H9 (cell line): ENCODE measurements at regions not wholly inside any gene's neighbourhood (a gene's known extent, or its start where the extent isn't known, plus 50 kb on each side); places are given as distances from the start of the nearest gene placed in this dataset.

ENCODE experiments used
- DNase-seq: peaks from one replicate; pipeline ENCODE4 v3.0.0-alpha.2; 2017
- H2AFZ ChIP-seq: one replicate; pipeline ENCODE4 v1.6.1; 2013; ENCODE audit warnings: mild to moderate bottlenecking, low read length, control low read depth, moderate library complexity
- H2AK5ac ChIP-seq: 2 replicates; pipeline ENCODE4 v1.6.1; 2013; ENCODE audit warnings: low read length, control low read depth, mixed read lengths; ENCODE audit not compliant: insufficient read length
- H2BK120ac ChIP-seq: one replicate; pipeline ENCODE4 v1.6.1; 2013; ENCODE audit warnings: low read depth, mild to moderate bottlenecking, low read length, control low read depth, inconsistent platforms; ENCODE audit not compliant: poor library complexity, severe bottlenecking
- H2BK12ac ChIP-seq: 2 replicates; pipeline ENCODE4 v1.6.1; 2013; ENCODE audit warnings: low read length, control low read depth, mixed read lengths, low read depth; ENCODE audit not compliant: insufficient read length
- H2BK15ac ChIP-seq: 2 replicates; pipeline ENCODE4 v1.6.1; 2013; ENCODE audit warnings: low read depth, low read length, control low read depth
- H2BK20ac ChIP-seq: one replicate; pipeline ENCODE4 v1.6.1; 2013; ENCODE audit warnings: low read depth, mild to moderate bottlenecking, low read length, control low read depth, inconsistent platforms; ENCODE audit not compliant: poor library complexity, severe bottlenecking
- H2BK5ac ChIP-seq: 2 replicates; pipeline ENCODE4 v1.6.1; 2013; ENCODE audit warnings: low read length, control low read depth, mixed read lengths; ENCODE audit not compliant: insufficient read length
- H3K14ac ChIP-seq: 2 replicates; pipeline ENCODE4 v1.6.1; 2013; ENCODE audit warnings: low read length, control low read depth; ENCODE audit not compliant: insufficient read depth
- H3K18ac ChIP-seq: 2 replicates; pipeline ENCODE4 v1.6.1; 2013; ENCODE audit warnings: low read depth, mild to moderate bottlenecking, mixed read lengths, low read length, control low read depth; ENCODE audit not compliant: insufficient read length
- H3K23ac ChIP-seq: 2 replicates; pipeline ENCODE4 v1.6.1; 2013; ENCODE audit warnings: low read length, control low read depth, mixed read lengths, low read depth; ENCODE audit not compliant: insufficient read length
- H3K23me2 ChIP-seq: 2 replicates; pipeline ENCODE4 v1.6.1; 2013; ENCODE audit warnings: low read depth, mild to moderate bottlenecking, mixed read lengths, low read length, control low read depth; ENCODE audit not compliant: insufficient read length, poor library complexity, severe bottlenecking
- H3K27ac ChIP-seq: 2 replicates; pipeline ENCODE4 v1.5.1; 2013; ENCODE audit warnings: low read length, control low read depth, mixed read lengths, low read depth; ENCODE audit not compliant: insufficient read length
- H3K27me3 ChIP-seq: 2 replicates; pipeline ENCODE4 v1.6.1; 2013; ENCODE audit warnings: low read length, control low read depth, inconsistent platforms; ENCODE audit not compliant: insufficient read depth
- H3K4ac ChIP-seq: 2 replicates; pipeline ENCODE4 v1.6.1; 2013; ENCODE audit warnings: low read depth, mild to moderate bottlenecking, control low read depth, inconsistent platforms, low read length, moderate library complexity
- H3K4me1 ChIP-seq: 2 replicates; pipeline ENCODE4 v1.6.1; 2013; ENCODE audit warnings: low read length, control low read depth, inconsistent platforms; ENCODE audit not compliant: insufficient read depth
- H3K4me2 ChIP-seq: 2 replicates; pipeline ENCODE4 v1.6.1; 2013; ENCODE audit warnings: low read length, control low read depth, mixed read lengths; ENCODE audit not compliant: insufficient read length, insufficient read depth
- H3K56ac ChIP-seq: 2 replicates; pipeline ENCODE4 v1.6.1; 2013; ENCODE audit warnings: low read depth, mild to moderate bottlenecking, mixed read lengths, low read length, control low read depth; ENCODE audit not compliant: insufficient read length
- H3K79me1 ChIP-seq: 2 replicates; pipeline ENCODE4 v1.6.1; 2013; ENCODE audit warnings: low read depth, mild to moderate bottlenecking, moderate library complexity, low read length, control low read depth, inconsistent platforms; ENCODE audit not compliant: insufficient read depth, poor library complexity, severe bottlenecking
- H3K79me2 ChIP-seq: 2 replicates; pipeline ENCODE4 v1.6.1; 2013; ENCODE audit warnings: low read length, control low read depth, inconsistent platforms; ENCODE audit not compliant: insufficient read depth
- H3K9ac ChIP-seq: 2 replicates; pipeline ENCODE4 v1.6.1; 2013; ENCODE audit warnings: low read length, control low read depth, mixed read lengths; ENCODE audit not compliant: insufficient read length; ENCODE audit errors: extremely low read depth
- H3K9me3 ChIP-seq: one replicate; pipeline ENCODE4 v1.6.1; 2013; ENCODE audit warnings: low read depth, low read length, inconsistent platforms; ENCODE audit not compliant: control insufficient read depth
- H3T11ph ChIP-seq: one replicate; pipeline ENCODE4 v1.6.1; 2013; ENCODE audit warnings: mild to moderate bottlenecking, low read length, control low read depth, inconsistent platforms
- H4K20me1 ChIP-seq: one replicate; pipeline ENCODE4 v1.6.1; 2013; ENCODE audit not compliant: control insufficient read depth, insufficient read length, insufficient read depth
- H4K5ac ChIP-seq: 2 replicates; pipeline ENCODE4 v1.6.1; 2013; ENCODE audit warnings: low read depth, mild to moderate bottlenecking, mixed read lengths, low read length, control low read depth; ENCODE audit not compliant: insufficient read length
- H4K8ac ChIP-seq: replicated peaks from 2 replicates; pipeline ENCODE4 v1.6.1; 2013; ENCODE audit warnings: low read length, control low read depth, mixed read lengths, low read depth; ENCODE audit not compliant: insufficient read length
- H4K91ac ChIP-seq: 2 replicates; pipeline ENCODE4 v1.6.1; 2013; ENCODE audit warnings: low read depth, mild to moderate bottlenecking, moderate library complexity, mixed read lengths, low read length, control low read depth; ENCODE audit not compliant: insufficient read length
- H3K27ac Mint-ChIP-seq, 3 experiments: 2 replicates in 2 of 3; 3 replicates in 1 of 3; pipeline ENCODE4 v1.8.0; 2020 to 2021; ENCODE audit warnings: mixed read lengths in 3 of 3, mild to moderate bottlenecking in 1 of 3, moderate library complexity in 1 of 3
- H3K27me3 Mint-ChIP-seq: 2 replicates; pipeline ENCODE4 v1.8.0; 2021; ENCODE audit warnings: low read depth, mild to moderate bottlenecking, moderate library complexity, mixed read lengths
- H3K36me3 Mint-ChIP-seq, 3 experiments: 2 replicates in 2 of 3; 3 replicates in 1 of 3; pipeline ENCODE4 v1.8.0; 2020 to 2021; ENCODE audit warnings: low read depth in 3 of 3, mixed read lengths in 3 of 3; ENCODE audit not compliant: insufficient read depth in 1 of 3
- H3K4me1 Mint-ChIP-seq, 2 experiments: 2 replicates each; pipeline ENCODE4 v1.8.0; 2020; ENCODE audit warnings: mixed read lengths in 2 of 2
- H3K4me3 Mint-ChIP-seq, 2 experiments: 2 replicates in 1 of 2; 3 replicates in 1 of 2; pipeline ENCODE4 v1.8.0; 2020 to 2021; ENCODE audit warnings: mild to moderate bottlenecking in 2 of 2, mixed read lengths in 2 of 2, moderate library complexity in 1 of 2
- H3K9me3 Mint-ChIP-seq, 2 experiments: 2 replicates in 1 of 2; 3 replicates in 1 of 2; pipeline ENCODE4 v1.8.0; 2020; ENCODE audit warnings: mild to moderate bottlenecking in 2 of 2, mixed read lengths in 2 of 2, moderate library complexity in 1 of 2
- CTCF ChIP-seq: fragments of 200-600 bp; sonication (generic); conservative IDR thresholded peaks from 3 replicates; pipeline ENCODE4 v1.8.0; 2021; ENCODE audit warnings: antibody characterized with exemption, mild to moderate bottlenecking
- WGBS: extraction: QIAGEN DNeasy Blood & Tissue Kit; methylation state at CpG from one replicate; pipeline ENCODE4 v1.1.7; 2013; ENCODE audit warnings: missing lambda C conversion rate, low lambda C conversion rate, mixed read lengths; ENCODE audit not compliant: insufficient read length; ENCODE audit errors: extremely low coverage; 5-methylcytosine and 5-hydroxymethylcytosine counted together

DNA sequence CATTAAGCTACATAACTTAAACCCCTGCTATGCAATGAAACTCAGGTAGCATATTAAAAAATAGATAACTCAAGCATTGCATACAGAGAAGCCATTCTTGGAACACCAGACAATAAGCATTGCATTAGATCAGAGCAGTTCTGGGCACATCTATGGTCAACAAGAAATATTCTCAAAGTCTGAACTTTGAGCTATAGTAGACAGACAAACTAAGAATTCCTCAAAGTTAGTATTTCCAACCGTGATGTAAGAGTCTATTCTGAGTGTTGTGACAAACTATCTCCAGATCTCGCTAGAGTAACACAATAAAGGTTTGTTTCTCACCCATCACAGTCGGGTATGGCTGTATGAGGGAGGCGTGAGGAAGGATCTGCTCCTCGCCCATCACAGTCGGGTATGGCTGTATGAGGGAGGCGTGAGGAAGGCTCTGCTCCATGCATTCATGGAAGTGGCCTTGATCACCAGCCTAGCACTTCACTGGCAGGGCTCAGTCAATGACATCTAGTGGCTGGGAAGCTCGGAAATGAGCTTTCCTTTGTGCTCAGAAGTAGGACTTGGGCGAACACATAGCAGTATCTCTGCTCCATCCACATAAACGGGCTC lies 61.6 kb upstream of the ANKRD1 start:
- TF ChIP-seq CTCF, result no peak
- whole genome bisulfite sequencing, result no CpG with 5 or more reads among the region's 10 CpGs

More for the DNA sequence above, 61.6 kb upstream of the ANKRD1 start:
- no peak overlapping the region for H2BK5ac ChIP-seq
- no peak overlapping the region for H4K8ac ChIP-seq
- no peaks in the 10 kb centered on the region for H3K23me2 ChIP-seq
- no peaks in the 10 kb centered on the region for H3K79me2 ChIP-seq
- H3K27ac Mint-ChIP-seq, result no peak overlapping the region; a peak in 1 of 7 replicates
- no peak overlapping the region for H3K4me2 ChIP-seq
- no peak overlapping the region for H3K4me3 Mint-ChIP-seq
- no peak overlapping the region for H2AK5ac ChIP-seq
- no peak overlapping the region for H3K56ac ChIP-seq
- H3K14ac ChIP-seq, result no peak overlapping the region
- no peak overlapping the region for H3K18ac ChIP-seq
- H3K23ac ChIP-seq, result no peak overlapping the region
- H3K79me1 ChIP-seq, result no peaks in the 10 kb centered on the region
- DNase-seq, result no peak
- no peaks in the 10 kb centered on the region for H3K4me1 ChIP-seq
- no peaks in the 10 kb centered on the region for H4K20me1 ChIP-seq
- no peak overlapping the region for H3K9ac ChIP-seq
- H2BK15ac ChIP-seq, result no peak overlapping the region
- no peak overlapping the region for H3K4ac ChIP-seq
- no peak overlapping the region for H4K91ac ChIP-seq
- no peaks in the 10 kb centered on the region for H3K36me3 Mint-ChIP-seq
- peaks cover 3 to 7% of the 10 kb centered on the region in 2 experiments; a peak in 1 of 4 replicates for H3K4me1 Mint-ChIP-seq
- H2BK12ac ChIP-seq, result no peak overlapping the region
- no peak overlapping the region for H2BK20ac ChIP-seq
- no peaks in the 10 kb centered on the region for H3K9me3 ChIP-seq
- no peak overlapping the region for H2BK120ac ChIP-seq
- H2AFZ ChIP-seq, result no peak overlapping the region
- peaks cover 35% of the 10 kb centered on the region for H3K27me3 Mint-ChIP-seq
- H4K5ac ChIP-seq, result no peak overlapping the region
- no peaks in the 10 kb centered on the region for H3K27me3 ChIP-seq
- H3K27ac ChIP-seq, result no peak overlapping the region
- no peak overlapping the region for H3T11ph ChIP-seq
- H3K9me3 Mint-ChIP-seq, result no peaks in the 10 kb centered on the region
